ENCODE measurements at regions not wholly inside any gene's neighbourhood (a gene's known extent, or its start where the extent isn't known, plus 50 kb on each side); places are given as distances from the start of the nearest gene placed in this dataset.

DNA sequence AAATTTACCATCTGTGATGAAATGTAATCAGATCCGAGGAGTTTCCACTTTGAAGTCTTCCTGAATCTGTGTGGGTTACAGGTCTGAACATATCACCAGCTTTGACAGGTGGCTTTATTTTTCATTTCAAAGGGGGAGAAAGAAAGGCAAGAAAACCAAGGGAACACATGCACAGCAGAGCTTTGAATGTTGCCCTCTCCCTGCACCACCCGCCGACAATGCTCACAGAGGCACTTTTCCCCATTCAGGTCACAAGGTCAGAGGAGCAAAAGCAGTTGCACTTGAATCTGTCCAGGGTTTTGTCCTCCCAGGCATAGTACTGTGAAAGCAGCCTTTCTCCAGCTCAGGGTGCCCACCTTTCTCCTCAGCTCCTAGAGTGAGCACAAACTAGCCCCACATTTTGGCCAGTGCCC, 130.2 kb downstream of the OSR1 start:
- TF ChIP-seq KLF16 (tag by site-specific recombination; IDR thresholded peaks at IDR 0.05) (no peak), ZNF416 (tag by site-specific recombination; IDR thresholded peaks at IDR 0.05) (no peak), ZNF121 (tag by site-specific recombination; IDR thresholded peaks at IDR 0.05) (no peak), KLF1 (tag by site-specific recombination; IDR thresholded peaks at IDR 0.05) (no peak), TCF7L2 (IDR thresholded peaks at IDR 0.05; ENCODE audit: borderline replicate concordance, low read depth, low read length) (no peak), HOXD13 (CRISPR knock-in tag; IDR thresholded peaks at IDR 0.05; ENCODE audit: borderline replicate concordance) (no peak), ZNF155 (tag by site-specific recombination; IDR thresholded peaks at IDR 0.05) (no peak), ZEB2 (tag by site-specific recombination; IDR thresholded peaks at IDR 0.05) (no peak), GLIS2 (tag by site-specific recombination; IDR thresholded peaks at IDR 0.05) (no peak), HOXA7 (CRISPR knock-in tag; IDR thresholded peaks at IDR 0.05; ENCODE audit: borderline replicate concordance) (no peak), ZBTB8A (tag by site-specific recombination; IDR thresholded peaks at IDR 0.05) (no peak)
- TF ChIP-seq, protein P1, sequence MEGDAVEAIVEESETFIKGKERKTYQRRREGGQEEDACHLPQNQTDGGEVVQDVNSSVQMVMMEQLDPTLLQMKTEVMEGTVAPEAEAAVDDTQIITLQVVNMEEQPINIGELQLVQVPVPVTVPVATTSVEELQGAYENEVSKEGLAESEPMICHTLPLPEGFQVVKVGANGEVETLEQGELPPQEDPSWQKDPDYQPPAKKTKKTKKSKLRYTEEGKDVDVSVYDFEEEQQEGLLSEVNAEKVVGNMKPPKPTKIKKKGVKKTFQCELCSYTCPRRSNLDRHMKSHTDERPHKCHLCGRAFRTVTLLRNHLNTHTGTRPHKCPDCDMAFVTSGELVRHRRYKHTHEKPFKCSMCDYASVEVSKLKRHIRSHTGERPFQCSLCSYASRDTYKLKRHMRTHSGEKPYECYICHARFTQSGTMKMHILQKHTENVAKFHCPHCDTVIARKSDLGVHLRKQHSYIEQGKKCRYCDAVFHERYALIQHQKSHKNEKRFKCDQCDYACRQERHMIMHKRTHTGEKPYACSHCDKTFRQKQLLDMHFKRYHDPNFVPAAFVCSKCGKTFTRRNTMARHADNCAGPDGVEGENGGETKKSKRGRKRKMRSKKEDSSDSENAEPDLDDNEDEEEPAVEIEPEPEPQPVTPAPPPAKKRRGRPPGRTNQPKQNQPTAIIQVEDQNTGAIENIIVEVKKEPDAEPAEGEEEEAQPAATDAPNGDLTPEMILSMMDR (tag by site-specific recombination; IDR thresholded peaks at IDR 0.05): no peak
- TF ChIP-seq, protein P2, sequence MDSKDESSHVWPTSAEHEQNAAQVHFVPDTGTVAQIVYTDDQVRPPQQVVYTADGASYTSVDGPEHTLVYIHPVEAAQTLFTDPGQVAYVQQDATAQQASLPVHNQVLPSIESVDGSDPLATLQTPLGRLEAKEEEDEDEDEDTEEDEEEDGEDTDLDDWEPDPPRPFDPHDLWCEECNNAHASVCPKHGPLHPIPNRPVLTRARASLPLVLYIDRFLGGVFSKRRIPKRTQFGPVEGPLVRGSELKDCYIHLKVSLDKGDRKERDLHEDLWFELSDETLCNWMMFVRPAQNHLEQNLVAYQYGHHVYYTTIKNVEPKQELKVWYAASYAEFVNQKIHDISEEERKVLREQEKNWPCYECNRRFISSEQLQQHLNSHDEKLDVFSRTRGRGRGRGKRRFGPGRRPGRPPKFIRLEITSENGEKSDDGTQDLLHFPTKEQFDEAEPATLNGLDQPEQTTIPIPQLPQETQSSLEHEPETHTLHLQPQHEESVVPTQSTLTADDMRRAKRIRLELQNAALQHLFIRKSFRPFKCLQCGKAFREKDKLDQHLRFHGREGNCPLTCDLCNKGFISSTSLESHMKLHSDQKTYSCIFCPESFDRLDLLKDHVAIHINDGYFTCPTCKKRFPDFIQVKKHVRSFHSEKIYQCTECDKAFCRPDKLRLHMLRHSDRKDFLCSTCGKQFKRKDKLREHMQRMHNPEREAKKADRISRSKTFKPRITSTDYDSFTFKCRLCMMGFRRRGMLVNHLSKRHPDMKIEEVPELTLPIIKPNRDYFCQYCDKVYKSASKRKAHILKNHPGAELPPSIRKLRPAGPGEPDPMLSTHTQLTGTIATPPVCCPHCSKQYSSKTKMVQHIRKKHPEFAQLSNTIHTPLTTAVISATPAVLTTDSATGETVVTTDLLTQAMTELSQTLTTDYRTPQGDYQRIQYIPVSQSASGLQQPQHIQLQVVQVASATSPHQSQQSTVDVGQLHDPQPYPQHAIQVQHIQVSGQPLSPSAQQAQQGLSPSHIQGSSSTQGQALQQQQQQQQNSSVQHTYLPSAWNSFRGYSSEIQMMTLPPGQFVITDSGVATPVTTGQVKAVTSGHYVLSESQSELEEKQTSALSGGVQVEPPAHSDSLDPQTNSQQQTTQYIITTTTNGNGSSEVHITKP (tag by site-specific recombination; IDR thresholded peaks at IDR 0.05): no peak
- TF ChIP-seq, protein P3, sequence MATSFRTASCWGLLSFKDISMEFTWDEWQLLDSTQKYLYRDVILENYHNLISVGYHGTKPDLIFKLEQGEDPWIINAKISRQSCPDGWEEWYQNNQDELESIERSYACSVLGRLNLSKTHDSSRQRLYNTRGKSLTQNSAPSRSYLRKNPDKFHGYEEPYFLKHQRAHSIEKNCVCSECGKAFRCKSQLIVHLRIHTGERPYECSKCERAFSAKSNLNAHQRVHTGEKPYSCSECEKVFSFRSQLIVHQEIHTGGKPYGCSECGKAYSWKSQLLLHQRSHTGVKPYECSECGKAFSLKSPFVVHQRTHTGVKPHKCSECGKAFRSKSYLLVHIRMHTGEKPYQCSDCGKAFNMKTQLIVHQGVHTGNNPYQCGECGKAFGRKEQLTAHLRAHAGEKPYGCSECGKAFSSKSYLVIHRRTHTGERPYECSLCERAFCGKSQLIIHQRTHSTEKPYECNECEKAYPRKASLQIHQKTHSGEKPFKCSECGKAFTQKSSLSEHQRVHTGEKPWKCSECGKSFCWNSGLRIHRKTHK (tag by site-specific recombination; IDR thresholded peaks at IDR 0.05): no peak

Measured in HEK293 (cell line).